ENCODE measurements at regions not wholly inside any gene's neighbourhood (a gene's known extent, or its start where the extent isn't known, plus 50 kb on each side); places are given as distances from the start of the nearest gene placed in this dataset.

DNA sequence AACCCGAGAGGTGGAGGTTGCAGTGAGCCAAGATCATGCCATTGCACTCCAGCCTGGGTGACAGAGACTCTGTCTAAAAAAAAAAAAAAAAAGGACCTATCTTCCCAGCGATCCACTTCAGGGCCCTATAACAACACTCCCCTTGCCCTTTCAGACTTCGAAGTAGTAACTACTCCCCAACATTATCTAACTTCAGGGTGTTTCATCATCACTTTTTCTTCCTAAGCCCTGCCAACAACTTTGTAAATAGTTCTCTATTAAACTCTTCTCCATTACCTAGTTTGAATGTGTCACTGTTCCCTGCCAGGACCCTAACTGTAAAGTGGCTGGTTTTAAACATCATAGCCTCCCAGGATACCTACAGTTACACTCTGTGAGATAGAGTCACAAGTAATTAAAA lies 220.8 kb downstream of the BTG1 start:
- no peak for DNase-seq
- H3K9me3 ChIP-seq: no peaks in the 10 kb centered on the region
- no peaks in the 10 kb centered on the region for H3K27me3 ChIP-seq
- no peaks in the 10 kb centered on the region for H3K36me3 ChIP-seq
- intact Hi-C loops (cut with DNase I; ENCODE audit: low total_unique reads): no loop called here
- H3K4me1 ChIP-seq: no peaks in the 10 kb centered on the region
- H3K27ac ChIP-seq: no peak overlapping the region
- H3K4me3 ChIP-seq: no peak overlapping the region
- no peak for TF ChIP-seq POLR2A (IDR thresholded peaks at IDR 0.05)
- TF ChIP-seq, protein P1, sequence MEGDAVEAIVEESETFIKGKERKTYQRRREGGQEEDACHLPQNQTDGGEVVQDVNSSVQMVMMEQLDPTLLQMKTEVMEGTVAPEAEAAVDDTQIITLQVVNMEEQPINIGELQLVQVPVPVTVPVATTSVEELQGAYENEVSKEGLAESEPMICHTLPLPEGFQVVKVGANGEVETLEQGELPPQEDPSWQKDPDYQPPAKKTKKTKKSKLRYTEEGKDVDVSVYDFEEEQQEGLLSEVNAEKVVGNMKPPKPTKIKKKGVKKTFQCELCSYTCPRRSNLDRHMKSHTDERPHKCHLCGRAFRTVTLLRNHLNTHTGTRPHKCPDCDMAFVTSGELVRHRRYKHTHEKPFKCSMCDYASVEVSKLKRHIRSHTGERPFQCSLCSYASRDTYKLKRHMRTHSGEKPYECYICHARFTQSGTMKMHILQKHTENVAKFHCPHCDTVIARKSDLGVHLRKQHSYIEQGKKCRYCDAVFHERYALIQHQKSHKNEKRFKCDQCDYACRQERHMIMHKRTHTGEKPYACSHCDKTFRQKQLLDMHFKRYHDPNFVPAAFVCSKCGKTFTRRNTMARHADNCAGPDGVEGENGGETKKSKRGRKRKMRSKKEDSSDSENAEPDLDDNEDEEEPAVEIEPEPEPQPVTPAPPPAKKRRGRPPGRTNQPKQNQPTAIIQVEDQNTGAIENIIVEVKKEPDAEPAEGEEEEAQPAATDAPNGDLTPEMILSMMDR (IDR thresholded peaks at IDR 0.05): no peak

- TF ChIP-seq, protein P1 (IDR thresholded peaks at IDR 0.05): no peak
- no peak for TF ChIP-seq POLR2A (IDR thresholded peaks at IDR 0.05)
- no peaks in the 10 kb centered on the region for H3K27me3 ChIP-seq
- H3K9me3 ChIP-seq: no peaks in the 10 kb centered on the region
- H3K4me3 ChIP-seq: no peak overlapping the region
- no peaks in the 10 kb centered on the region for H3K36me3 ChIP-seq
- no peak overlapping the region for H3K27ac ChIP-seq
- intact Hi-C loops (cut with DNase I; ENCODE audit: low total_unique reads): no loop called here
- no peaks in the 10 kb centered on the region for H3K4me1 ChIP-seq
- no peak for DNase-seq
Observed at GRCh38 chr12:91923864-91924263, 221.8 kb downstream of the BTG1 start.

GRCh38 chr12:91922674-91923073 lies 223.0 kb downstream of the BTG1 start:
- TF ChIP-seq POLR2A (IDR thresholded peaks at IDR 0.05): no peak
- Histone ChIP-seq H3K27ac (no peak overlapping the region), H3K36me3 (no peaks in the 10 kb centered on the region), H3K27me3 (no peaks in the 10 kb centered on the region), H3K4me3 (no peak overlapping the region), H3K4me1 (no peaks in the 10 kb centered on the region), H3K9me3 (no peaks in the 10 kb centered on the region)
- no peak for DNase-seq
- intact Hi-C loops (cut with DNase I; ENCODE audit: low total_unique reads): no loop called here

GRCh38 chr12:91922139-91922538 lies 223.5 kb downstream of the BTG1 start:
- Histone ChIP-seq H3K27ac (no peak overlapping the region), H3K36me3 (no peaks in the 10 kb centered on the region), H3K4me1 (no peaks in the 10 kb centered on the region), H3K9me3 (no peaks in the 10 kb centered on the region), H3K27me3 (no peaks in the 10 kb centered on the region), H3K4me3 (no peak overlapping the region)
- DNase-seq: no peak
- intact Hi-C loops (cut with DNase I; ENCODE audit: low total_unique reads): no loop called here
- TF ChIP-seq POLR2A (IDR thresholded peaks at IDR 0.05): no peak
- TF ChIP-seq, protein P1 (IDR thresholded peaks at IDR 0.05): no peak

- TF ChIP-seq, protein P1 (IDR thresholded peaks at IDR 0.05): no peak
- TF ChIP-seq POLR2A (IDR thresholded peaks at IDR 0.05): no peak
Observed at GRCh38 chr12:91921555-91921954, 224.1 kb downstream of the BTG1 start.

DNA sequence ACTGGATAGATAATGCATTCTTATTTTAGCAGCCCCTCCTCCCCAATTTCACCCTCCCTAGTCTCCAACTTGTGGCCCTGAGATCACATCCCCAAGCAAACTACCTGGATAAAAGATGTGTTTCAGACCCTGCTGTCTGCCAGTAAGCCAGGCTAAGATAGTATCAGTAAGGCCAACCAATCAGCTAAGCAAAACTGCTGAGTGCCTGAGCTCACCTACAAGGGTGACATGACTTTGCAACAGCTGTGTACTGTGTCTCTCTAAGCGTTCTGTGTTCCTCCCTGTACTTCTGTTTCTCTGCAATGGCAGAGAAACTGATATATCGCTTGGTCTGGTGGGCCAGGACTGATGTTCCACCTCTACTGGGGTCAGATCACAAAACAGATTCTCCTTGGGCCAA lies 224.9 kb downstream of the BTG1 start:
- Histone ChIP-seq H3K4me1 (no peaks in the 10 kb centered on the region), H3K27ac (no peak overlapping the region), H3K36me3 (no peaks in the 10 kb centered on the region), H3K27me3 (no peaks in the 10 kb centered on the region), H3K9me3 (no peaks in the 10 kb centered on the region), H3K4me3 (no peak overlapping the region)
- no peak for DNase-seq
- intact Hi-C loops (cut with DNase I; ENCODE audit: low total_unique reads): no loop called here
- TF ChIP-seq, protein P1 (IDR thresholded peaks at IDR 0.05): no peak
- TF ChIP-seq POLR2A (IDR thresholded peaks at IDR 0.05): no peak

More at GRCh38 chr12:91921555-91921954, 224.1 kb downstream of the BTG1 start:
- no peaks in the 10 kb centered on the region for H3K36me3 ChIP-seq
- no peaks in the 10 kb centered on the region for H3K27me3 ChIP-seq
- H3K27ac ChIP-seq: no peak overlapping the region
- intact Hi-C loops (cut with DNase I; ENCODE audit: low total_unique reads): no loop called here
- DNase-seq: no peak
- H3K4me1 ChIP-seq: no peaks in the 10 kb centered on the region
- H3K4me3 ChIP-seq: no peak overlapping the region
- H3K9me3 ChIP-seq: no peaks in the 10 kb centered on the region

Measured in uterus (tissue), 3 donors.